AG04450 (cell line): ENCODE measurements at regions not wholly inside any gene's neighbourhood (a gene's known extent, or its start where the extent isn't known, plus 50 kb on each side); places are given as distances from the start of the nearest gene placed in this dataset.

Experiments used
- CTCF ChIA-PET: fragments of 300-600, 350-600 bp; formaldehyde crosslinking; extraction: SDS; loops from one replicate; lab custom pipeline; 2022; ENCODE audit warnings: antibody characterized with exemption, inconsistent platforms; lab: Charles Lee
- POLR2A ChIA-PET: fragments of 350-600 bp; formaldehyde crosslinking; extraction: SDS; loops from one replicate; lab custom pipeline; 2021; ENCODE audit warnings: antibody characterized with exemption, inconsistent platforms; lab: Yijun Ruan, JAX
- DNase-seq: peaks from one replicate; pipeline ENCODE4 v3.0.0-alpha.2; 2011; ENCODE audit warnings: low read depth, low spot score
- H3K27ac ChIP-seq: one replicate; pipeline ENCODE4 v1.5.1; 2012; ENCODE audit warnings: low read depth, low read length, control low read depth
- H3K27me3 ChIP-seq: one replicate; pipeline ENCODE4 v1.6.0; 2012; ENCODE audit warnings: low read length; ENCODE audit not compliant: control insufficient read depth, insufficient read depth
- H3K4me3 ChIP-seq: 2 replicates; pipeline ENCODE4 v1.5.1; 2011; ENCODE audit warnings: mild to moderate bottlenecking, low read depth, low read length, control low read depth
- H3K9me3 ChIP-seq: 2 replicates; pipeline ENCODE4 v1.5.1; 2012; ENCODE audit warnings: low read length; ENCODE audit not compliant: control insufficient read depth, insufficient read depth
- CTCF ChIP-seq: IDR thresholded peaks from 2 replicates; pipeline ENCODE4 v1.5.1; 2011; ENCODE audit warnings: low read depth, low read length, control low read depth, inconsistent platforms

GRCh38 chr3:40961104-40961857 is 238.0 kb upstream of the CTNNB1 start:
- DNase-seq, result no peak
- ChIA-PET POLR2A (no interaction called here), CTCF (no interaction called here)
- no peaks in the 10 kb centered on the region for H3K27me3 ChIP-seq
- no peak for TF ChIP-seq CTCF
- H3K27ac ChIP-seq, result no peak overlapping the region
- no peak overlapping the region for H3K4me3 ChIP-seq
- H3K9me3 ChIP-seq, result peaks cover 3% of the 10 kb centered on the region; the same call in 1 of the 2 replicates

- Histone ChIP-seq H3K9me3 (peaks cover 3% of the 10 kb centered on the region; the same call in 1 of the 2 replicates), H3K27ac (no peak overlapping the region), H3K27me3 (no peaks in the 10 kb centered on the region), H3K4me3 (no peak overlapping the region)
- CTCF ChIA-PET, result no interaction called here
- POLR2A ChIA-PET, result no interaction called here
- no peak for DNase-seq
- TF ChIP-seq CTCF, result no peak
Observed at GRCh38 chr3:40962721-40963120, 236.6 kb upstream of the CTNNB1 start.

- no peaks in the 10 kb centered on the region for H3K27me3 ChIP-seq
- H3K27ac ChIP-seq, result no peak overlapping the region
- no peak for DNase-seq
- CTCF ChIA-PET, result no interaction called here
- no peak overlapping the region for H3K4me3 ChIP-seq
- TF ChIP-seq CTCF, result no peak
- POLR2A ChIA-PET, result no interaction called here
- no peaks in the 10 kb centered on the region for H3K9me3 ChIP-seq
Observed at GRCh38 chr3:40968666-40969065, 230.6 kb upstream of the CTNNB1 start.

- no peaks in the 10 kb centered on the region for H3K27me3 ChIP-seq
- no peak for TF ChIP-seq CTCF
- H3K4me3 ChIP-seq, result no peak overlapping the region
- DNase-seq, result no peak
- ChIA-PET CTCF (no interaction called here), POLR2A (no interaction called here)
- H3K9me3 ChIP-seq, result no peaks in the 10 kb centered on the region
- no peak overlapping the region for H3K27ac ChIP-seq
Observed at GRCh38 chr3:40969341-40969740, 230.0 kb upstream of the CTNNB1 start.

- H3K27ac ChIP-seq, result no peak overlapping the region
- no peak for TF ChIP-seq CTCF
- DNase-seq, result no peak
- ChIA-PET CTCF (no interaction called here), POLR2A (no interaction called here)
- no peak overlapping the region for H3K4me3 ChIP-seq
- H3K9me3 ChIP-seq, result no peaks in the 10 kb centered on the region
- no peaks in the 10 kb centered on the region for H3K27me3 ChIP-seq
Observed at GRCh38 chr3:40969756-40970466, 229.4 kb upstream of the CTNNB1 start.
